DMS53 treated with DMSO at 0.1 percent for 48 hours (cell line): ENCODE measurements at regions not wholly inside any gene's neighbourhood (a gene's known extent, or its start where the extent isn't known, plus 50 kb on each side); places are given as distances from the start of the nearest gene placed in this dataset.
"Not testable (repeated sequence)": the region's sequence is repeated elsewhere in the genome, so short reads cannot be mapped to it uniquely, and the experiment has no call there.

Experiments used
- DNase-seq: peaks from one replicate; lab custom pipeline; 2025; ENCODE audit not compliant: unreplicated experiment; lab: John Stamatoyannopoulos, UW

DNA sequence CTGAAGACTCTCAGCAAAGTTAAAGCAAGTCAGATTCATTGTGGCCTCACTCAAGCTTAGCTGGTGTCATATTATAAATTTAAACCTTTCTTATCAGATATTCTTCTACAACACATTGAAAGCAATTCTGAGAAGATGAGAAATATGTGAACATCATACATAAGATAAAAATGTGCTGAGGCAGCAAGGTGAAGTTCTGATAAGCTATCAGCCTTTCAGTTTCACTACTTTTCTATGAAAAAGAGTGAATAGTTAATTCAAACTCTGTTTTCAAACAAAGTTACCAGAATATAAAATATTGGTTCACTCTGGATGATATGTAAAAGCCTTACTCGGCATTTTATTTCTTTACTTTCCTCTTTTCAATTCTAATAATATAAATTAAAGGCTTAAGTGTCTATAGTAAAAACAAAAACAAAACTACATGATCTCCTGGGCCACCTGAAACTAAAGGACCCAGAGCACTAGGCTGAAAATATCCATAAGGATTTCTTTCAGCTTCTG, 824.4 kb downstream of the MTRR start:
- DNase-seq, result no peak

GRCh38 chr5:8694545-8694944, 825.6 kb downstream of the MTRR start:
- no peak for DNase-seq

DNA sequence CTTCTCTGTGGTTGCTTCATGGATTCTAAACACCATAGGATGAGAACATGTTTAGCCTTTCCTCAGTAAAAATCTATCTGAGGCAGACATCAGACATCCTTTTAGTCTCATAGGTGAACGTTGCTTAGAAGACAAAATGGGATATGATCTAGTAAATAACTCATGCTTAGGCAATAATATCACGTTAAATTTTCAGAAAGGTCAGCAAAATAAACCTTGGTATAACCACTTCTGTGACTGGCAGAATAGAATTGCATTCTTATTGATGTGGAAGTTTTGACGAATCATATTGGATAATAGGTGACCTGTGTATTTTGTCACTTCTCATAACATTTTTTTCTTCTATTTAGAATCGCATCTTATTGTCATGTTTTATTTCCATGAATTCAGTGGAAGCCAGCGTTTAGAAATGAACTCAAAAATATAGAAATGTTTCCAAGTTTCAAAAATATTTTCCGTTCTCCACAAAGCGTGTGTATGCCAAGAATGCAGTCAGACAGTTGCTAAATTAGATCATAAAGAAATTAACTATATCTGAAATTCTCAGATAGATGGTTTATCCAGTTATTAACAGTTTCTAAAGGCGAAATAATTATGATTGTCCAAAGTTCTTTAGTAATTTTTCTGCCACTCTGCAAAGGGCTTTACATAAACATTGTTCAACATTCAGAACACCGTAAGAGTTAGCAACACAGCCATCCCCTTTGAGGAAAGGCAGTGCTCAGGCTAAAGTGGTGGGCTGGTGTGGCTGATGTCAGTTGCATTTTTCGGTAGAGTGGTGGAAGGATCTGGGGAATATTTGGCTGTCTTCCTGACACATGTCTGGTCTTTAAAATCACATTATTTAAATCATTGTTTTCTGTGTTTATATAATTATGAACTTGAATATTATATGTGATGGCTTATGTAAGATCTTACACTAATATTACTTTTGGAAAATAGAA, 827.2 kb downstream of the MTRR start:
- DNase-seq, result no peak

- DNase-seq, result no peak
Observed at GRCh38 chr5:8700222-8700621, 831.3 kb downstream of the MTRR start.

- DNase-seq, result no peak
Observed at GRCh38 chr5:8700671-8701070, 831.7 kb downstream of the MTRR start.

- DNase-seq, result no peak
Observed at GRCh38 chr5:8701251-8701650, 832.3 kb downstream of the MTRR start.

DNA sequence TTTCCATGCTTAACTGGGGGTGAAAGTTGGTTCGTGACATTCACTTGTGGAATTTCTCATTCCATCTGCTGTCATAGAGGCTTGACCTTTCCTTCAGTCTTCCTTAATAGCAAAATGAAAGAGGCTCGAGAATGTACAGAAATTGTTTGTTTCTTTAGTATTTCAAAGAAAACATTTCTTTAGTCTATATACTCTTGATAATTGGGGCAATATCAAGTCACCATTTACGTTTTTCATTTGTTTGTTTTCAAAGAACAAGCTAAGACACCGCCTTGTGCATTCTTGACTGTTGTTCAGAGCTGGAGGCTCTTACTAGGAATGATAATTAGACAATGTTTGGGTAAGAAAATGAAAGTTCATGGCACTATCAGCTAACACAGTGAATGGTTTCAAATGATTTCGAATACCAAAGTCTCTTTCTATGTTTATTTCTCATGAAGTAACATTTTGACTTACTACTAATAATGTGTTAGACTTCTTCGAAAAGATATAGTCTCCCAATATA, 835.4 kb downstream of the SEMA5A start:
- DNase-seq, result no peak

GRCh38 chr5:8714198-8714597, 831.7 kb downstream of the SEMA5A start:
- no peak for DNase-seq

DNA sequence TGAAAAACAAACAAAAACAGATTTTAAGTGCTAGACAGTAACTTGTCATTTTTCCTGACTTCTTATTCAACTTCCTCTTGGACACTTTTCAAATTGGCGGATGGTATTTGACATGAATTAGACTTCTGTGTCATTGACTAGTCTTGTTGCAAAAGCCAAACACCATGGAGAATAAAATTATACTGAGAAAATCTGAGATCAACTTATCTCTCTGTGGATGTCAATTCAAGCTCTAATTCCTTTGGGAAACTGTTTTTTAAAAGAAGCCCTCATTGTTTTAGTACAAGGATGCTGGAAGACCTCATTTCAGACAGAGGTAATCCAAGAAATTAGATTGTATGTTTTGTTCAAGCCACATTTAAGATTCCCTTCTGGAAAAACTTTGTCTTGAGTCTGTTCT, 831.0 kb downstream of the SEMA5A start:
- DNase-seq, result no peak

GRCh38 chr5:8719796-8720195, 826.1 kb downstream of the SEMA5A start:
- no peak for DNase-seq

DNA sequence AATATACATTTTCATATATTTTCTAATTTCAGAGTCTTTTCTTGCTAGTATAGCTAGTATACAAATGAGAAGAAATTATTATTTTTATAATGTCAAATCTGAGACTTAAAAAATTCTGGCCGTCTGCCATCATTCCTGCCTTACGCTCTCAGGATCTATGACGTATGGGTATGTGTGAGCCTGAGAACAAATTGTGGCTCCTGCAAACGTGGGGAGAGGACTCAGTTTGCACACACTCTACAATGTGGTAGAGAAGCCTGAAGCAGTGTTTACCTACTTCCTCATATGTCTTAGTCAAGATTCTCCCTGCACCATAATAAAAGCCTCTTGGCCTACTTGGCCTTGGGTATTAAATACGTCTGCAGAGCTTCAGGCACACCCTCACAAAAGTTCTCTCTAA, 825.4 kb downstream of the SEMA5A start:
- DNase-seq, result no peak

GRCh38 chr5:8721536-8721935, 824.3 kb downstream of the SEMA5A start:
- no peak for DNase-seq

- no peak for DNase-seq
Observed at GRCh38 chr5:8726383-8727036, 819.4 kb downstream of the SEMA5A start.

DNA sequence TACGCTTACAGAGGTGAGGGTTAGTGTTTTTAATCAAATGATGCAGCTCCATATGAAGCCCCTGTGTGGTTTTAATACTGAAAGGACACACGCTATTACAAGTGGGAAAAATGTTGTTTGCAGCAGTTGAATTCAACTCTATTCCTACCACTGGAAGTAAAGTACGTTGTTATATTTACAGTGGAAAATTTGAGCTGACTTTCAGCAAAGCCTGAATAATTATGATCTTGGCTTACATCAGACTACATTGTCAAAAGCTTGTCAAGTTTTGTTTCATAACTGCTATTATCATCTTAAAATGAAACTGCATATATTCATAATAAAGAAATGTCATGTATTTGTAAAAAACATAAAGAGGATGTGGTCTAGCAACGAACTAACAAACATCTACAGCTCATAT, 818.5 kb downstream of the SEMA5A start:
- no peak for DNase-seq

DNA sequence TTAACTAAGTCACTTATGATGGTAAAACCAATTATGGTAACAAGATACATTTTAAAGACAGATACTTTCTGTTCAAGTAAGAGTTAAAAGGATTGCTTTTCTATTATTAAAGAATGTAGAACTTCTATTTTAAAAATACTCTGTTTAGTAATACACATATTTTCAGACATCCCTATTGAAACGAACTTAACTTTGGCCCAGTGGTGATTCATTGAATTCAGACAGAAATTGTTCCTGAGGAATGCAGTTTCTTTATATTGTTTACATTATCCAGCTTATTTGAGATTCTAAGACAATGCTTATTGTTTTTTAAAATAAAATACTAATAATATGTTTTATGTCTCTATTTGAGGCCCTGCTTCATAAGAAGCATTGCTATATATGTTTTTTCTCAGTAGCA, 816.4 kb downstream of the SEMA5A start:
- DNase-seq, result no peak

- no peak for DNase-seq
Observed at GRCh38 chr5:8730194-8730593, 815.7 kb downstream of the SEMA5A start.

DNA sequence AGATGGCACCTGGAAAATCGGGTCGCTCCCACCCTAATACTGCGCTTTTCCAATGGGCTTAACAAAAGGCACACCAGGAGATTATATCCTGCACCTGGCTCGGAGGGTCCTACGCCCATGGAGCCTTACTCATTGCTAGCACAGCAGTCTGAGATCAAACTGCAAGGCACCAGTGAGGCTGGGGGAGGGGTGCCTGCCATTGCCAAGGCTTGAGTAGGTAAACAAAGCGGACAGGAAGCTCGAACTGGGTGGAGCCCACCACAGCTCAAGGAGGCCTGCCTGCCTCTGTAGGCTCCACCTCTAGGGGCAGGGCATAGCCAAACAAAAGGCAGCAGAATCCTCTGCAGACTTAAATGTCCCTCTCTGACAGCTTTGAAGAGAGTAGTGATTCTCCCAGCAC, 814.8 kb downstream of the SEMA5A start:
- DNase-seq, result not testable (repeated sequence)

GRCh38 chr5:8740595-8740994, 805.3 kb downstream of the SEMA5A start:
- DNase-seq, result no peak

DNA sequence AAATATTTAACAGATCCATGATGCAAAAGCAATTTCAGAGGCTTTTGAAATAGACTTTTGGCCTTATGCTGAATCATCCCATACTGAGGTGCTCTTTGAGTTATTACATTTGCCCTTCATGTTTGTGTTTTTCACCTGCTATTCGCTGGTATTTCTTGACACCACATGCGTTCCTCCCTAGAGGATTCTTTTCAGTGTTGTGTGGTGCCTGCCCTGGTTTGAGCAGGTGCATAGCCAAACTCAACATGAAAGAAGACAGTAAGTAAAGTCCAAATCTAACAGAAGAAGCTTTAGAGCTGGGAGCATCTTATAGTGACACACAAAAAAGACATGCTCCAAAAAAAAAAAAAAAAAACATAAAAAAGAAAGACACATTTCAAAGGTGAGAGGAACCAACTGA, 796.3 kb downstream of the SEMA5A start:
- no peak for DNase-seq

GRCh38 chr5:8750100-8750499, 795.8 kb downstream of the SEMA5A start:
- DNase-seq, result no peak

- no peak for DNase-seq
Observed at GRCh38 chr5:8751971-8752370, 793.9 kb downstream of the SEMA5A start.

DNA sequence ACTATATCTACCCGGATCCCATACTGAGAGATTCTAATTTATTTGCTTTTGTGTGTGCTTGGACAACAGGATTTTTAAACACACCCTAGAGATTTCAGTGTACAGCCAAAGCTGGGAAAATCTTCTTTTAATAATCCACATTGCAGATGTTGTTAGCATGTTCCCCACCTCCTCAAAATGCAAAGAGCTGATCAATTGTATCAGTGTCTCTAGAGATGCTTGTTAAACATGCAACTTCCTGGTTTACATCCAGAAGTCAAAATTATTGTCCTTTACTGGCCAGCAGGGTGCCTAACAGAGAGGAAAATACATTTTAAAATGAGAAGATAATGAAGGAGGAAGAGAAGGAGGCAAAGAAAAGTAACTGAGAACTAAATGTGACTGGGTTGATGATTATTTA, 793.3 kb downstream of the SEMA5A start:
- DNase-seq, result no peak
